PC-9 (cell line): ENCODE measurements at regions not wholly inside any gene's neighbourhood (a gene's known extent, or its start where the extent isn't known, plus 50 kb on each side); places are given as distances from the start of the nearest gene placed in this dataset.

ENCODE experiments used
- BruUV-seq: library from RNA; stranded (reverse); fragments of 400-500 nt; replicated peaks from 2 replicates; lab custom pipeline; 2021; lab: Mats Ljungman, UMichigan
- CTCF ChIA-PET: fragments of 300-600 bp; sonication (Branson Sonifier 250); formaldehyde crosslinking; loops from one replicate; lab custom pipeline; 2022; ENCODE audit warnings: antibody characterized with exemption; lab: Charles Lee
- POLR2A ChIA-PET: fragments of 300-600 bp; sonication (Branson Sonifier 250); formaldehyde crosslinking; loops from one replicate; lab custom pipeline; 2022; ENCODE audit warnings: antibody characterized with exemption; ENCODE audit not compliant: unreplicated experiment; lab: Charles Lee
- DNase-seq, 2 experiments: peaks; one replicate each; pipeline versions ENCODE4 v3.0.0 to v3.0.0-alpha.2; 2015 to 2022; ENCODE audit warnings: mixed read lengths in 1 of 2
- H2AFZ ChIP-seq: fragments of 200-600 bp; sonication (generic); 2 replicates; pipeline ENCODE4 v1.8.1; 2017; ENCODE audit warnings: antibody characterized with exemption
- H3F3A ChIP-seq: fragments of 200-600 bp; sonication (generic); 2 replicates; pipeline ENCODE4 v1.8.1; 2017; ENCODE audit warnings: antibody characterized with exemption, mild to moderate bottlenecking, low read depth; ENCODE audit not compliant: insufficient read depth
- H3K27ac ChIP-seq: fragments of 200-600 bp; sonication (generic); 2 replicates; pipeline ENCODE4 v1.6.1; 2016; ENCODE audit warnings: mixed run types
- H3K27me3 ChIP-seq: fragments of 200-600 bp; sonication (generic); 2 replicates; pipeline ENCODE4 v1.6.1; 2016; ENCODE audit warnings: low read depth, mixed run types; ENCODE audit not compliant: insufficient read depth
- H3K36me3 ChIP-seq: fragments of 200-600 bp; sonication (generic); 2 replicates; pipeline ENCODE4 v1.6.1; 2016; ENCODE audit warnings: low read depth, mixed run types
- H3K4me1 ChIP-seq: fragments of 200-600 bp; sonication (generic); replicated peaks from 2 replicates; pipeline ENCODE4 v1.6.1; 2016; ENCODE audit warnings: mixed run types; ENCODE audit not compliant: insufficient read depth
- H3K4me2 ChIP-seq: fragments of 200-600 bp; sonication (generic); 2 replicates; pipeline ENCODE4 v1.6.1; 2017; ENCODE audit warnings: mixed run types
- H3K4me3 ChIP-seq: fragments of 200-600 bp; sonication (generic); 2 replicates; pipeline ENCODE4 v1.6.1; 2016; ENCODE audit warnings: mixed run types
- H3K79me2 ChIP-seq: fragments of 200-600 bp; sonication (generic); 2 replicates; pipeline ENCODE4 v1.6.1; 2017; ENCODE audit warnings: low read depth, mixed run types
- H3K9me2 ChIP-seq: fragments of 200-600 bp; sonication (generic); 2 replicates; pipeline ENCODE4 v1.8.1; 2017; ENCODE audit warnings: mild to moderate bottlenecking; ENCODE audit not compliant: insufficient read depth
- H3K9me3 ChIP-seq: fragments of 200-600 bp; sonication (generic); 2 replicates; pipeline ENCODE4 v1.8.1; 2016; ENCODE audit warnings: low read depth; ENCODE audit not compliant: insufficient read depth
- H4K20me1 ChIP-seq: fragments of 200-600 bp; sonication (generic); 2 replicates; pipeline ENCODE4 v1.8.1; 2017; ENCODE audit not compliant: insufficient read depth
- EZH2 ChIP-seq: fragments of 200-600 bp; sonication (generic); IDR thresholded peaks from 2 replicates; pipeline ENCODE4 v1.8.0; 2017; ENCODE audit warnings: antibody characterized with exemption, low read depth
- intact Hi-C: fragments of 100-400 bp; cut with micrococcal nuclease; formaldehyde crosslinking; loops from one replicate; pipeline ENCODE4 v1.10.0; 2022; ENCODE audit not compliant: unreplicated experiment
- TF ChIP-seq, protein P1 (sequence below): fragments of 200-600 bp; sonication (generic); conservative IDR thresholded peaks from 2 replicates; pipeline ENCODE4 v1.6.1; 2017; ENCODE audit warnings: mixed run types, antibody characterized with exemption, mild to moderate bottlenecking, moderate library complexity

DNA sequence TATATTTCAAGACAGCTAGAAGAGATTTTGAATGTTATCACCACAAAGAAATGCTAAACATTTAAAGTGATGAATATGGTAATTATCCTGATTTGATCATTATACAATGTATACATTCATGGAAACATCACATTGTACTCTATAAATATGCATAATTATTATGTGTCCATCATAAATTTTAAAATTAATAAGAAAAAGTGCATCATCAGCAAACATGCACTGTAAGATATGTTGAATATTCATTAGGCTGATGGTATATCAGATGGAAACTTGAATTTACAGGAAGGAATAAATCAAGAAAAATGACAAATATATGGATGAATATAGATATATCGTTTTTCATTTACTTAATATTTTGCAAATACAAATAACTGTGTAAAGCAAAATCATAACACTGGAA is 812.1 kb upstream of the INTU start:
- Histone ChIP-seq H3K4me3 (no peak overlapping the region), H3K27ac (no peak overlapping the region), H3K79me2 (no peaks in the 10 kb centered on the region), H3K36me3 (no peaks in the 10 kb centered on the region), H3K9me2 (no peaks in the 10 kb centered on the region), H3K4me2 (no peak overlapping the region), H3F3A (no peaks in the 10 kb centered on the region; the same call in 1 of the 2 replicates), H4K20me1 (no peaks in the 10 kb centered on the region), H3K9me3 (no peaks in the 10 kb centered on the region), H3K4me1 (no peaks in the 10 kb centered on the region; the same call in 1 of the 2 replicates), H3K27me3 (no peaks in the 10 kb centered on the region), H2AFZ (no peak overlapping the region)
- DNase-seq = no peak
- intact Hi-C loops = no loop called here
- ChIA-PET POLR2A (no interaction called here), CTCF (no interaction called here)
- TF ChIP-seq, protein P1, sequence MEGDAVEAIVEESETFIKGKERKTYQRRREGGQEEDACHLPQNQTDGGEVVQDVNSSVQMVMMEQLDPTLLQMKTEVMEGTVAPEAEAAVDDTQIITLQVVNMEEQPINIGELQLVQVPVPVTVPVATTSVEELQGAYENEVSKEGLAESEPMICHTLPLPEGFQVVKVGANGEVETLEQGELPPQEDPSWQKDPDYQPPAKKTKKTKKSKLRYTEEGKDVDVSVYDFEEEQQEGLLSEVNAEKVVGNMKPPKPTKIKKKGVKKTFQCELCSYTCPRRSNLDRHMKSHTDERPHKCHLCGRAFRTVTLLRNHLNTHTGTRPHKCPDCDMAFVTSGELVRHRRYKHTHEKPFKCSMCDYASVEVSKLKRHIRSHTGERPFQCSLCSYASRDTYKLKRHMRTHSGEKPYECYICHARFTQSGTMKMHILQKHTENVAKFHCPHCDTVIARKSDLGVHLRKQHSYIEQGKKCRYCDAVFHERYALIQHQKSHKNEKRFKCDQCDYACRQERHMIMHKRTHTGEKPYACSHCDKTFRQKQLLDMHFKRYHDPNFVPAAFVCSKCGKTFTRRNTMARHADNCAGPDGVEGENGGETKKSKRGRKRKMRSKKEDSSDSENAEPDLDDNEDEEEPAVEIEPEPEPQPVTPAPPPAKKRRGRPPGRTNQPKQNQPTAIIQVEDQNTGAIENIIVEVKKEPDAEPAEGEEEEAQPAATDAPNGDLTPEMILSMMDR = no peak
- TF ChIP-seq EZH2 = no peak
- no TSS peak for BruUV-seq

DNA sequence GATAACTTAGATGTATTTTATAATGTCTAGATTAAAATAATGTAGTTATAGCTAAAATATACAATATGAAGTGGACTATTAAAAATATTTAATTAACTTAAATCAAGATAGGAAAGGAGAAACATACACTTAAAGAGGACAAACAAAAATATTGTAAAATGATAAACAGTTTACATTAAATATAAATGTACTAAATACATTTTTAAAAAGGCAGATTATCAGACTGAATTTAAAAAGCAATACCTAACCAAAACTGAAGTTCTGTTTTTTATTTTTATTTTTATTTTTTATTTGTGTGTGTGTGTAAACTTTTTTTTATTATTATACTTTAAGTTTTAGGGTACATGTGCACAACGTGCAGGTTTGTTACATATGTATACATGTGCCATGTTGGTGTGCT is 811.6 kb upstream of the INTU start:
- Histone ChIP-seq H3K4me2 (no peak overlapping the region), H3F3A (no peaks in the 10 kb centered on the region; the same call in 1 of the 2 replicates), H3K4me1 (no peaks in the 10 kb centered on the region; the same call in 1 of the 2 replicates), H3K9me2 (no peaks in the 10 kb centered on the region), H3K4me3 (no peak overlapping the region), H3K27me3 (no peaks in the 10 kb centered on the region), H2AFZ (no peak overlapping the region), H3K9me3 (no peaks in the 10 kb centered on the region), H4K20me1 (no peaks in the 10 kb centered on the region), H3K79me2 (no peaks in the 10 kb centered on the region), H3K36me3 (no peaks in the 10 kb centered on the region), H3K27ac (no peak overlapping the region)
- TF ChIP-seq, protein P1 = no peak
- TF ChIP-seq EZH2 = no peak
- CTCF ChIA-PET = no interaction called here
- no TSS peak for BruUV-seq
- POLR2A ChIA-PET = no interaction called here
- DNase-seq = no peak
- intact Hi-C loops = no loop called here

DNA sequence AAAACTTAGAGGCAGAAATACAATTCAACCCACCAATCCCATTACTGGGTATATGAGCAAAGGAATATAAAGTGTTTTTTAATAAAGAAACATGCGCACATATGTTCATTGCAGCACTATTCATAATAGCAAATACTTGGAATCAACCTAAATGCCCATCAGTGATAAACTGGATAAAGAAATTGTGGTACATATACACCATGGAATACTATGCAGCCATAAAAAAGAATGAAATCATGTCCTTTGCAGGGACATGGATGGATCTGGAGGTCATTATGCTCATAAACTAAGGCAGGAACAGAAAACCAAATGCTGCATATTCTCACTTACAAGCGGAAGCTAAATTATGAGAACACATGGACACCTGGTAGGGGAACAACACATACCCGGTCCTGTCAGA is 807.7 kb upstream of the INTU start:
- Histone ChIP-seq H2AFZ (no peak overlapping the region), H3K9me2 (no peaks in the 10 kb centered on the region), H3K79me2 (no peaks in the 10 kb centered on the region), H3K4me2 (no peak overlapping the region), H3K27me3 (no peaks in the 10 kb centered on the region), H3F3A (no peaks in the 10 kb centered on the region), H3K36me3 (no peaks in the 10 kb centered on the region), H3K9me3 (0 out of 2 replicates have a peak, but pooled peaks cover 3% of the 10 kb centered on the region), H3K27ac (no peak overlapping the region), H3K4me1 (no peaks in the 10 kb centered on the region), H3K4me3 (no peak overlapping the region), H4K20me1 (no peaks in the 10 kb centered on the region)
- no peak for TF ChIP-seq EZH2
- TF ChIP-seq, protein P1 = no peak
- no TSS peak for BruUV-seq
- CTCF ChIA-PET = no interaction called here
- intact Hi-C loops = no loop called here
- DNase-seq = no peak
- POLR2A ChIA-PET = no interaction called here
